ENCODE measurements at regions not wholly inside any gene's neighbourhood (a gene's known extent, or its start where the extent isn't known, plus 50 kb on each side); places are given as distances from the start of the nearest gene placed in this dataset.

DNA sequence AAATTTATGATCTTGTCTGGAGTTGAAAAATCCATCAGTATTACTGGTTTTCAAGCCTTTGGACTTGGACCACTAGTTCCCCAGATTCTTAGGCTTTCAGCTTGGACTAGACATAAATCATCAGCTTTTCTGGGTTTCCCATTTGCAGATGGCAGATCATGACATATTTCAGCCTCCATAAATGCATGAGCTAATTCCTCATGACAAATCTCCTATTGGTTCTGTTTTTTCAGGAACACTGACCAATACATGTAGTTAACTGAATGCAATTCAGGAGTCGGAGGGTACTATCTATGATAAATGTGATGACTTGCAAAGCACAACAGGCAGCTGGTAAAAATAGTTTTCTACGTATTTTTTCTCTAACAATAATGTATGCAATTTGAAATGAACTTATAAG, 635.6 kb downstream of the TRAM1L1 start:
- Histone ChIP-seq H3K79me1 (ENCODE audit: insufficient read depth, low read depth, low read length, poor library complexity, severe bottlenecking) (no peaks in the 10 kb centered on the region), H2BK12ac (ENCODE audit: insufficient read length, low read depth, low read length) (no peak overlapping the region), H3T11ph (ENCODE audit: low read length) (no peak overlapping the region), H4K20me1 (ENCODE audit: control insufficient read depth, insufficient read depth, insufficient read length) (no peaks in the 10 kb centered on the region), H2BK15ac (ENCODE audit: low read depth, low read length) (no peak overlapping the region), H3K9me3 (ENCODE audit: control insufficient read depth, low read depth, low read length) (no peaks in the 10 kb centered on the region), H3K27me3 (ENCODE audit: insufficient read depth, low read length) (no peaks in the 10 kb centered on the region), H3K27ac (ENCODE audit: insufficient read length, low read depth, low read length) (no peak overlapping the region), H3K14ac (ENCODE audit: insufficient read depth, low read length) (no peak overlapping the region), H3K79me2 (ENCODE audit: insufficient read depth, low read length) (no peaks in the 10 kb centered on the region), H4K8ac (replicated peaks; ENCODE audit: insufficient read length, low read depth, low read length) (no peak overlapping the region), H4K5ac (ENCODE audit: insufficient read length, low read depth, low read length) (no peak overlapping the region), H3K18ac (ENCODE audit: insufficient read length, low read depth, low read length) (no peak overlapping the region), H4K91ac (ENCODE audit: insufficient read length, low read depth, low read length) (no peak overlapping the region), H3K56ac (ENCODE audit: insufficient read length, low read depth, low read length) (no peak overlapping the region), H3K23ac (ENCODE audit: insufficient read length, low read depth, low read length) (no peak overlapping the region), H3K9ac (ENCODE audit: extremely low read depth, insufficient read length, low read length) (no peak overlapping the region), H2BK20ac (ENCODE audit: low read depth, low read length, poor library complexity, severe bottlenecking) (no peak overlapping the region), H3K23me2 (ENCODE audit: insufficient read length, low read depth, low read length, poor library complexity, severe bottlenecking) (no peaks in the 10 kb centered on the region), H2AK5ac (ENCODE audit: insufficient read length, low read length) (no peak overlapping the region), H3K4me1 (ENCODE audit: insufficient read depth, low read length) (no peaks in the 10 kb centered on the region), H2BK5ac (ENCODE audit: insufficient read length, low read length) (no peak overlapping the region), H3K4me2 (ENCODE audit: insufficient read depth, insufficient read length, low read length) (no peak overlapping the region), H2AFZ (ENCODE audit: low read length) (no peak overlapping the region), H3K4ac (ENCODE audit: low read depth, low read length) (no peak overlapping the region), H2BK120ac (ENCODE audit: low read depth, low read length, poor library complexity, severe bottlenecking) (no peak overlapping the region)
- no peak for DNase-seq
- Mint-ChIP-seq H3K27ac (no peak overlapping the region), H3K27me3 (ENCODE audit: low read depth) (no peaks in the 10 kb centered on the region), H3K4me3 (no peak overlapping the region), H3K9me3 (no peaks in the 10 kb centered on the region), H3K36me3 (ENCODE audit: insufficient read depth in 1 of 3, low read depth in 3 of 3) (no peaks in the 10 kb centered on the region), H3K4me1 (peaks cover 0 to 11% of the 10 kb centered on the region in 2 experiments; a peak in 2 of 4 replicates)
- no CpG with 5 or more reads among the region's 2 CpGs for WGBS (ENCODE audit: extremely low coverage, insufficient read length, low lambda C conversion rate)
- TF ChIP-seq, protein P1, sequence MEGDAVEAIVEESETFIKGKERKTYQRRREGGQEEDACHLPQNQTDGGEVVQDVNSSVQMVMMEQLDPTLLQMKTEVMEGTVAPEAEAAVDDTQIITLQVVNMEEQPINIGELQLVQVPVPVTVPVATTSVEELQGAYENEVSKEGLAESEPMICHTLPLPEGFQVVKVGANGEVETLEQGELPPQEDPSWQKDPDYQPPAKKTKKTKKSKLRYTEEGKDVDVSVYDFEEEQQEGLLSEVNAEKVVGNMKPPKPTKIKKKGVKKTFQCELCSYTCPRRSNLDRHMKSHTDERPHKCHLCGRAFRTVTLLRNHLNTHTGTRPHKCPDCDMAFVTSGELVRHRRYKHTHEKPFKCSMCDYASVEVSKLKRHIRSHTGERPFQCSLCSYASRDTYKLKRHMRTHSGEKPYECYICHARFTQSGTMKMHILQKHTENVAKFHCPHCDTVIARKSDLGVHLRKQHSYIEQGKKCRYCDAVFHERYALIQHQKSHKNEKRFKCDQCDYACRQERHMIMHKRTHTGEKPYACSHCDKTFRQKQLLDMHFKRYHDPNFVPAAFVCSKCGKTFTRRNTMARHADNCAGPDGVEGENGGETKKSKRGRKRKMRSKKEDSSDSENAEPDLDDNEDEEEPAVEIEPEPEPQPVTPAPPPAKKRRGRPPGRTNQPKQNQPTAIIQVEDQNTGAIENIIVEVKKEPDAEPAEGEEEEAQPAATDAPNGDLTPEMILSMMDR (conservative IDR thresholded peaks at IDR 0.05): no peak
